Esophagus muscularis mucosa (tissue), 4 donors: ENCODE measurements at regions not wholly inside any gene's neighbourhood (a gene's known extent, or its start where the extent isn't known, plus 50 kb on each side); places are given as distances from the start of the nearest gene placed in this dataset.

Source experiments
- CTCF ChIP-seq, 3 experiments: fragments of 200-600 bp in 2 of 3; fragments of 450-650 bp in 1 of 3; sonication (generic) in 2 of 3; IDR thresholded peaks; one replicate each; pipeline ENCODE4 v1.5.1; 2017 to 2019; ENCODE audit warnings: antibody characterized with exemption in 3 of 3, mild to moderate bottlenecking in 2 of 3, moderate library complexity in 1 of 3
- EP300 ChIP-seq: sonication (generic); formaldehyde crosslinking; IDR thresholded peaks from one replicate; pipeline ENCODE4 v1.6.1; 2017; ENCODE audit warnings: antibody characterized with exemption
- POLR2A ChIP-seq: fragments of 450-650 bp; IDR thresholded peaks from one replicate; pipeline ENCODE4 v1.6.1; 2017; ENCODE audit warnings: antibody characterized with exemption, moderate library complexity, mild to moderate bottlenecking, low read depth

- no peak for TF ChIP-seq CTCF (IDR thresholded peaks at IDR 0.05)
- no peak for TF ChIP-seq POLR2A
- no peak for TF ChIP-seq EP300
Observed at GRCh38 chr11:38160433-38160832, 1562.4 kb upstream of the RAG2 start.
